Lower leg skin (tissue), 3 donors: ENCODE measurements at regions not wholly inside any gene's neighbourhood (a gene's known extent, or its start where the extent isn't known, plus 50 kb on each side); places are given as distances from the start of the nearest gene placed in this dataset.

Source experiments
- CTCF ChIP-seq, 3 donors: fragments of 450-650 bp; IDR thresholded peaks; one replicate each; pipeline ENCODE4 v1.5.1; 2016; ENCODE audit warnings: antibody characterized with exemption in 3 of 3, mild to moderate bottlenecking in 3 of 3, moderate library complexity in 2 of 3
- POLR2A ChIP-seq, 2 donors: fragments of 450-650 bp; IDR thresholded peaks; one replicate each; pipeline ENCODE4 v1.6.1; 2016 to 2017; ENCODE audit warnings: antibody characterized with exemption in 2 of 2, mild to moderate bottlenecking in 1 of 2, moderate library complexity in 1 of 2

- TF ChIP-seq CTCF (IDR thresholded peaks at IDR 0.05) (no peak), POLR2A (IDR thresholded peaks at IDR 0.05) (no peak)
Measured at GRCh38 chr7:67438913-67439505, 442.4 kb downstream of the TYW1 start.
